ENCODE measurements at regions not wholly inside any gene's neighbourhood (a gene's known extent, or its start where the extent isn't known, plus 50 kb on each side); places are given as distances from the start of the nearest gene placed in this dataset.

DNA sequence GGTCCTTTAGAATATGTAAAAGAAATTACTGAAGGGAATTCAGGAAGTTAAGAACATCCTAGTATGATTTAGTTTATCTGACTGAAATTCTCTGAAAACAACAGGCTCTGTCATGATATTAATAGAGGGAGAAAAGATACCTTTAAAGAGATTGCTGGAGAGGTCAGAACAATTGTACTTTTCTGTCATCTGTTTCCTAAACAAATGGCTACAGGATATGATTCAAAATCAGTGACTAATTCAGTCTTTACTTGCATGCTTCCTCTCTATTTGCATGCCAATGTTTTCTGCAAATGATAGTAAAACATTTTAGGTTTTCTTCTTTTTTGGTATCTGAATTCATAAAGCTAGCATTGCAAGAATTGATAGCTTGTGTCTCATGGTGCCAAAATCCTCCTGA lies 616.7 kb upstream of the PCDH7 start:
- TF ChIP-seq SIN3A (IDR thresholded peaks at IDR 0.05; ENCODE audit: borderline replicate concordance, insufficient read depth, low read length) (no peak), POLR2AphosphoS5 (IDR thresholded peaks at IDR 0.05; ENCODE audit: low read depth, low read length) (no peak)

Data from PFSK-1 (cell line).